Peyer's patch (tissue), 4 donors: ENCODE measurements at regions not wholly inside any gene's neighbourhood (a gene's known extent, or its start where the extent isn't known, plus 50 kb on each side); places are given as distances from the start of the nearest gene placed in this dataset.

Experiments
- DNase-seq, 3 donors: peaks; one replicate each; pipeline ENCODE4 v3.0.0-alpha.2; 2017 to 2019
- H3K27ac ChIP-seq, 4 donors: fragments of 200-600 bp; sonication (generic); one replicate each; pipeline ENCODE4 v1.5.1; 2016 to 2019
- H3K27me3 ChIP-seq, 2 donors: fragments of 200-600 bp; sonication (generic); one replicate each; pipeline ENCODE4 v1.5.1; 2019
- H3K36me3 ChIP-seq, 3 donors: fragments of 200-600 bp; sonication (generic); one replicate each; pipeline ENCODE4 v1.5.1; 2016 to 2019
- H3K4me1 ChIP-seq, 4 donors: fragments of 200-600 bp; sonication (generic); one replicate each; pipeline ENCODE4 v1.5.1; 2016 to 2019
- H3K4me3 ChIP-seq, 4 donors: fragments of 200-600 bp; sonication (generic); 1 replicate in 3 of 4; 2 replicates in 1 of 4; pipeline ENCODE4 v1.5.1; 2016 to 2019; ENCODE audit warnings: mild to moderate bottlenecking in 1 of 4
- H3K9me3 ChIP-seq, 4 donors: fragments of 200-600 bp; sonication (generic); one replicate each; pipeline ENCODE4 v1.5.1; 2016 to 2019; ENCODE audit warnings: mild to moderate bottlenecking in 1 of 4
- POLR2A ChIP-seq, 2 donors: fragments of 450-650 bp; IDR thresholded peaks; one replicate each; pipeline ENCODE4 v1.5.1; 2017; ENCODE audit warnings: antibody characterized with exemption in 2 of 2, mild to moderate bottlenecking in 2 of 2, moderate library complexity in 2 of 2
- TF ChIP-seq, protein P1 (sequence below), 6 experiments: fragments of 450-650 bp in 4 of 6; fragments of 200-600 bp in 2 of 6; sonication (generic) in 1 of 6; IDR thresholded peaks; one replicate each; pipeline ENCODE4 v1.5.1; 2017 to 2019; ENCODE audit warnings: antibody characterized with exemption in 6 of 6, mild to moderate bottlenecking in 3 of 6, moderate library complexity in 1 of 6

DNA sequence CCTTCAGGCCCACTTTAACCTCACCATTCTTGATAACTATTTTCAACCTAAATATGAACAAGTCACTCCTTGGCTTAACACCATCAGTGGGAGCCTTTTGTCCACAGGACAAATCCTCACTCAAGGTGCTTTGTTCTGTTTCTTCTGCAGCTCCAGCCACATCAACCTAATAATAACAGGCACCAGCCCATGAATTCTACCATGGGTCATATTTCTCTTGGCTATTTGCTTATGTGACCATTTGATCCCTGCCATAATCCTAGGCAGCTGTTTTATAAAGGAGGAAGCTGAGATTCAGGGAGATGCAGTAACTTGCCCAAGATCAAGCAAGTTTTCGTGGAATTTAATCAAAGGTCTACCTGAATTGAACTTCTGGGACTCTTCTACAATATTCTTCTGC, 561.3 kb downstream of the DHX35 start:
- Histone ChIP-seq H3K9me3 (no peaks in the 10 kb centered on the region), H3K27me3 (no peaks in the 10 kb centered on the region), H3K36me3 (no peaks in the 10 kb centered on the region), H3K4me3 (no peak overlapping the region), H3K4me1 (no peaks in the 10 kb centered on the region), H3K27ac (no peak overlapping the region)
- DNase-seq, result no peak
- no peak for TF ChIP-seq POLR2A (IDR thresholded peaks at IDR 0.05)
- TF ChIP-seq, protein P1, sequence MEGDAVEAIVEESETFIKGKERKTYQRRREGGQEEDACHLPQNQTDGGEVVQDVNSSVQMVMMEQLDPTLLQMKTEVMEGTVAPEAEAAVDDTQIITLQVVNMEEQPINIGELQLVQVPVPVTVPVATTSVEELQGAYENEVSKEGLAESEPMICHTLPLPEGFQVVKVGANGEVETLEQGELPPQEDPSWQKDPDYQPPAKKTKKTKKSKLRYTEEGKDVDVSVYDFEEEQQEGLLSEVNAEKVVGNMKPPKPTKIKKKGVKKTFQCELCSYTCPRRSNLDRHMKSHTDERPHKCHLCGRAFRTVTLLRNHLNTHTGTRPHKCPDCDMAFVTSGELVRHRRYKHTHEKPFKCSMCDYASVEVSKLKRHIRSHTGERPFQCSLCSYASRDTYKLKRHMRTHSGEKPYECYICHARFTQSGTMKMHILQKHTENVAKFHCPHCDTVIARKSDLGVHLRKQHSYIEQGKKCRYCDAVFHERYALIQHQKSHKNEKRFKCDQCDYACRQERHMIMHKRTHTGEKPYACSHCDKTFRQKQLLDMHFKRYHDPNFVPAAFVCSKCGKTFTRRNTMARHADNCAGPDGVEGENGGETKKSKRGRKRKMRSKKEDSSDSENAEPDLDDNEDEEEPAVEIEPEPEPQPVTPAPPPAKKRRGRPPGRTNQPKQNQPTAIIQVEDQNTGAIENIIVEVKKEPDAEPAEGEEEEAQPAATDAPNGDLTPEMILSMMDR (IDR thresholded peaks at IDR 0.05), result no peak

- Histone ChIP-seq H3K4me1 (no peaks in the 10 kb centered on the region), H3K27me3 (no peaks in the 10 kb centered on the region), H3K9me3 (no peaks in the 10 kb centered on the region), H3K4me3 (no peak overlapping the region), H3K27ac (no peak overlapping the region), H3K36me3 (no peaks in the 10 kb centered on the region)
- TF ChIP-seq POLR2A (IDR thresholded peaks at IDR 0.05), result no peak
- TF ChIP-seq, protein P1 (IDR thresholded peaks at IDR 0.05), result no peak
- no peak for DNase-seq
These were observed 556.5 kb downstream of the DHX35 start for GRCh38 chr20:39518654-39519053.

- Histone ChIP-seq H3K27me3 (no peaks in the 10 kb centered on the region), H3K36me3 (no peaks in the 10 kb centered on the region), H3K27ac (no peak overlapping the region), H3K4me1 (no peaks in the 10 kb centered on the region), H3K4me3 (no peak overlapping the region), H3K9me3 (no peaks in the 10 kb centered on the region)
- DNase-seq, result no peak
- TF ChIP-seq, protein P1 (IDR thresholded peaks at IDR 0.05), result no peak
- no peak for TF ChIP-seq POLR2A (IDR thresholded peaks at IDR 0.05)
These were observed 554.8 kb downstream of the DHX35 start for GRCh38 chr20:39516964-39517363.

- TF ChIP-seq, protein P1 (IDR thresholded peaks at IDR 0.05), result no peak
- DNase-seq, result no peak
- H3K27ac ChIP-seq, result no peak overlapping the region
- H3K9me3 ChIP-seq, result no peaks in the 10 kb centered on the region
- H3K4me3 ChIP-seq, result no peak overlapping the region
- H3K27me3 ChIP-seq, result no peaks in the 10 kb centered on the region
- no peaks in the 10 kb centered on the region for H3K4me1 ChIP-seq
- H3K36me3 ChIP-seq, result no peaks in the 10 kb centered on the region
These were observed 542.6 kb downstream of the DHX35 start for GRCh38 chr20:39504710-39505094.

DNA sequence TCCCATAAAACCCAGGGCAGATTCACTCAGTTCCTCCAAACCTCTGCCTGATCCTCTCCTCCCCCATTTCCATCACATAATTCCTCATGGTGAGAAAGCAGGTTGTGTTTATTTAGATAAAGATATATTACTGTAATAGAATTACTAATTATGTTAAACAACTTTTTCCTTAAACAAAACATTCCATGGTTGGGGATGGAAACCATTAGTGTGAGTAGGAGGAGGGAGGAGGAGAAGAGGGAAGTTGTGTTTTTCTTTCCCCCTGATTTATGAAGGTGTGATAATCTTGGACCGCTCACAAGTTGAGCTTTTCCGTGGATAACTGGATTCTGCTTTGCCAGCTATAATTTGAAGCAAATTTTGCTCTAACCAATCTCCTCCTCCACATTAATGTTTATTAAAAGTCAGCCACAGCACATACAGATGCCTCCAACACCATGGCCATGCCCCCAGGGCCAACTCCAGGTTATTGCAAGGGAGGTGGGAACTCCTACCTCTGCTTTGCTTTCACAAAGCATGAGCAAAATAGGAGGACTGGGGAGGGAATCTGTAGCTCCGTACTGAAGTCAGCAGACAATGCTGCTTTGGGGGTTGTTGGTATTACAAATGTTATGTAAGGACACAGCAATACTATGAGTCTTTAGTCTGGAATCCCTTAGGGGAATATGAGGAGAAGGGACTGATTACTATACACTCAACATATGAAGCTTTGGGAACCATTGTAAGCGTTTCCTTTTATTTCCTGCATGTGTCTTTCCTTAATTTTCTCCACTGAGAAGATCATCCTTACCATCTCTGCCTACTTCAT, 542.0 kb downstream of the DHX35 start:
- no peak overlapping the region for H3K4me3 ChIP-seq
- TF ChIP-seq POLR2A (IDR thresholded peaks at IDR 0.05), result no peak
- TF ChIP-seq, protein P1 (IDR thresholded peaks at IDR 0.05), result no peak
- no peaks in the 10 kb centered on the region for H3K4me1 ChIP-seq
- H3K27me3 ChIP-seq, result no peaks in the 10 kb centered on the region
- H3K36me3 ChIP-seq, result no peaks in the 10 kb centered on the region
- no peak overlapping the region for H3K27ac ChIP-seq
- no peak for DNase-seq
- no peaks in the 10 kb centered on the region for H3K9me3 ChIP-seq
